Body of pancreas (tissue), 4 donors: ENCODE measurements at regions not wholly inside any gene's neighbourhood (a gene's known extent, or its start where the extent isn't known, plus 50 kb on each side); places are given as distances from the start of the nearest gene placed in this dataset.

Experiments
- ATAC-seq: fragments of 150-250 bp; one replicate; pipeline ENCODE4 v1.9.1; 2016
- DNase-seq, 4 donors: peaks; one replicate each; pipeline ENCODE4 v3.0.0-alpha.2; 2019
- H3K27ac ChIP-seq, 4 donors: fragments of 200-600 bp; sonication (generic); 1 replicate in 3 of 4; 2 replicates in 1 of 4; pipeline versions ENCODE4 v1.5.1 to v1.6.1; 2016 to 2019; ENCODE audit warnings: mild to moderate bottlenecking in 1 of 4, mixed read lengths in 1 of 4, moderate library complexity in 1 of 4
- H3K27me3 ChIP-seq, 2 donors: fragments of 200-600 bp; sonication (generic); one replicate each; pipeline ENCODE4 v1.6.0; 2016; ENCODE audit warnings: mild to moderate bottlenecking in 1 of 2
- H3K36me3 ChIP-seq, 2 donors: fragments of 200-600 bp; sonication (generic); replicated peaks in 1 of 2; 2 replicates each; pipeline ENCODE4 v1.5.1; 2016; ENCODE audit warnings: low read depth in 2 of 2; ENCODE audit not compliant: insufficient read depth in 1 of 2
- H3K4me1 ChIP-seq: fragments of 200-600 bp; sonication (generic); one replicate; pipeline ENCODE4 v1.6.0; 2016
- H3K4me3 ChIP-seq, 2 donors: fragments of 200-600 bp; sonication (generic); 1 replicate in 1 of 2; 2 replicates in 1 of 2; pipeline ENCODE4 v1.5.1; 2016 to 2019
- H3K9me3 ChIP-seq, 3 donors: fragments of 200-600 bp; sonication (generic); 1 replicate in 2 of 3; 2 replicates in 1 of 3; pipeline ENCODE4 v1.5.1; 2016
- CTCF ChIP-seq, 7 experiments: fragments of 450-650 bp in 4 of 7; fragments of 200-600 bp in 3 of 7; sonication (generic) in 3 of 7; IDR thresholded peaks; one replicate each; pipeline ENCODE4 v1.5.1; 2016 to 2019; ENCODE audit warnings: antibody characterized with exemption in 7 of 7
- POLR2A ChIP-seq, 3 donors: fragments of 450-650 bp; IDR thresholded peaks; one replicate each; pipeline ENCODE4 v1.6.1; 2016; ENCODE audit warnings: antibody characterized with exemption in 3 of 3, mild to moderate bottlenecking in 2 of 3
- WGBS, 2 donors: methylation state at CpG; one replicate each; pipeline ENCODE4 v1.1.5; 2017; 5-methylcytosine and 5-hydroxymethylcytosine counted together
- intact Hi-C: fragments of 100-400 bp; cut with DNase I; formaldehyde crosslinking; loops from one replicate; pipeline ENCODE4 v1.15.1; 2023

- Histone ChIP-seq H3K4me1 (no peaks in the 10 kb centered on the region), H3K36me3 (no peaks in the 10 kb centered on the region), H3K27ac (no peak overlapping the region), H3K27me3 (no peaks in the 10 kb centered on the region), H3K4me3 (no peak overlapping the region), H3K9me3 (no peaks in the 10 kb centered on the region)
- ATAC-seq (no peak), DNase-seq (no peak)
- WGBS, 2 donors = 60 to 62% methylated on average over 2 of the region's 2 CpGs
- TF ChIP-seq CTCF (IDR thresholded peaks at IDR 0.05) = no peak
- intact Hi-C loops = no loop called here
Observed at GRCh38 chr14:80388980-80389711, 177.8 kb upstream of the DIO2 start.

- no peak overlapping the region for H3K27ac ChIP-seq
- H3K9me3 ChIP-seq = no peaks in the 10 kb centered on the region
- no peaks in the 10 kb centered on the region for H3K36me3 ChIP-seq
- intact Hi-C loops = no loop called here
- 63 to 64% methylated on average over 7 of the region's 7 CpGs for WGBS, 2 donors
- TF ChIP-seq POLR2A (IDR thresholded peaks at IDR 0.05) = no peak
- H3K4me1 ChIP-seq = no peaks in the 10 kb centered on the region
- DNase-seq (no peak), ATAC-seq (no peak)
- no peaks in the 10 kb centered on the region for H3K27me3 ChIP-seq
- no peak overlapping the region for H3K4me3 ChIP-seq
Observed at GRCh38 chr14:80387563-80387981, 176.3 kb upstream of the DIO2 start.

- ATAC-seq (no peak), DNase-seq (no peak)
- no peaks in the 10 kb centered on the region for H3K27me3 ChIP-seq
- H3K9me3 ChIP-seq = no peaks in the 10 kb centered on the region
- 42 to 59% methylated on average over 3 of the region's 3 CpGs for WGBS, 2 donors
- intact Hi-C loops = no loop called here
- no peak for TF ChIP-seq POLR2A (IDR thresholded peaks at IDR 0.05)
- TF ChIP-seq CTCF (IDR thresholded peaks at IDR 0.05) = no peak
- H3K27ac ChIP-seq = no peak overlapping the region
- no peaks in the 10 kb centered on the region for H3K4me1 ChIP-seq
- no peak overlapping the region for H3K4me3 ChIP-seq
- no peaks in the 10 kb centered on the region for H3K36me3 ChIP-seq
Observed at GRCh38 chr14:80385336-80385735, 174.0 kb upstream of the DIO2 start.

- H3K36me3 ChIP-seq = no peaks in the 10 kb centered on the region
- DNase-seq (no peak), ATAC-seq (no peak)
- H3K4me1 ChIP-seq = no peaks in the 10 kb centered on the region
- intact Hi-C loops = no loop called here
- H3K27me3 ChIP-seq = no peaks in the 10 kb centered on the region
- no peak overlapping the region for H3K4me3 ChIP-seq
- 84 to 100% methylated on average over 1 of the region's 1 CpG for WGBS, 2 donors
- TF ChIP-seq CTCF (IDR thresholded peaks at IDR 0.05) = no peak
- no peak for TF ChIP-seq POLR2A (IDR thresholded peaks at IDR 0.05)
- H3K27ac ChIP-seq = no peak overlapping the region
- H3K9me3 ChIP-seq = no peaks in the 10 kb centered on the region
Observed at GRCh38 chr14:80383223-80383622, 171.9 kb upstream of the DIO2 start.

GRCh38 chr14:80381807-80382363, 170.6 kb upstream of the DIO2 start:
- DNase-seq = no peak
- 79 to 85% methylated on average over 5 of the region's 5 CpGs for WGBS, 2 donors

More at GRCh38 chr14:80381807-80382363, 170.6 kb upstream of the DIO2 start:
- H3K9me3 ChIP-seq = no peaks in the 10 kb centered on the region
- intact Hi-C loops = no loop called here
- no peak for TF ChIP-seq POLR2A (IDR thresholded peaks at IDR 0.05)
- TF ChIP-seq CTCF (IDR thresholded peaks at IDR 0.05) = no peak
- no peak overlapping the region for H3K4me3 ChIP-seq
- H3K27ac ChIP-seq = no peak overlapping the region
- H3K27me3 ChIP-seq = no peaks in the 10 kb centered on the region
- no peaks in the 10 kb centered on the region for H3K4me1 ChIP-seq
- ATAC-seq = no peak
- no peaks in the 10 kb centered on the region for H3K36me3 ChIP-seq
